GM18867 (cell line): ENCODE measurements at regions not wholly inside any gene's neighbourhood (a gene's known extent, or its start where the extent isn't known, plus 50 kb on each side); places are given as distances from the start of the nearest gene placed in this dataset.

Source experiments
- ATAC-seq: cut with Tn5 transposase; IDR thresholded peaks from one replicate; pipeline ENCODE4 v1.9.1; 2021; ENCODE audit warnings: mild to moderate bottlenecking, moderate library complexity; ENCODE audit not compliant: unreplicated experiment

GRCh38 chr2:19725392-19725791 is 176.4 kb downstream of the TTC32 start:
- ATAC-seq, result no peak

- no peak for ATAC-seq
Observed at GRCh38 chr2:19723021-19723420, 178.8 kb downstream of the TTC32 start.

GRCh38 chr2:19722531-19722971 is 179.2 kb downstream of the TTC32 start:
- ATAC-seq, result no peak

GRCh38 chr2:19720306-19720705 is 181.5 kb downstream of the TTC32 start:
- ATAC-seq, result no peak

GRCh38 chr2:19719540-19719939 is 182.2 kb downstream of the TTC32 start:
- no peak for ATAC-seq

- ATAC-seq, result no peak
Observed at GRCh38 chr2:19717446-19717845, 184.3 kb downstream of the TTC32 start.

- ATAC-seq, result no peak
Observed at GRCh38 chr2:19714926-19715325, 186.9 kb downstream of the TTC32 start.

- ATAC-seq, result no peak
Observed at GRCh38 chr2:19712850-19713249, 188.9 kb downstream of the TTC32 start.

- ATAC-seq, result no peak
Observed at GRCh38 chr2:19711470-19712372, 190.1 kb downstream of the TTC32 start.

- ATAC-seq, result no peak
Observed at GRCh38 chr2:19710230-19710629, 191.6 kb downstream of the TTC32 start.

GRCh38 chr2:19709553-19709952 is 192.2 kb downstream of the TTC32 start:
- ATAC-seq, result no peak

- ATAC-seq, result no peak
Observed at GRCh38 chr2:19708776-19709175, 193.0 kb downstream of the TTC32 start.

GRCh38 chr2:19706332-19706731 is 195.5 kb downstream of the TTC32 start:
- no peak for ATAC-seq

- no peak for ATAC-seq
Observed at GRCh38 chr2:19702267-19702666, 199.5 kb downstream of the TTC32 start.

- ATAC-seq, result no peak
Observed at GRCh38 chr2:19700861-19701585, 200.8 kb downstream of the TTC32 start.

- no peak for ATAC-seq
Observed at GRCh38 chr2:19697131-19697530, 204.7 kb downstream of the TTC32 start.

GRCh38 chr2:19695706-19696105 is 206.1 kb downstream of the TTC32 start:
- ATAC-seq, result no peak

- no peak for ATAC-seq
Observed at GRCh38 chr2:19691892-19692291, 209.9 kb downstream of the TTC32 start.

- ATAC-seq, result no peak
Observed at GRCh38 chr2:19690429-19690828, 211.4 kb downstream of the TTC32 start.

GRCh38 chr2:19689646-19690168 is 212.1 kb downstream of the TTC32 start:
- no peak for ATAC-seq

- no peak for ATAC-seq
Observed at GRCh38 chr2:19688059-19688458, 213.7 kb downstream of the TTC32 start.
